Left ventricle myocardium inferior (tissue), 1 donor: ENCODE measurements at regions not wholly inside any gene's neighbourhood (a gene's known extent, or its start where the extent isn't known, plus 50 kb on each side); places are given as distances from the start of the nearest gene placed in this dataset.

Experiments used
- DNase-seq: peaks from one replicate; pipeline ENCODE4 v3.0.0-alpha.2; 2020
- H3K27ac ChIP-seq: fragments of 200-600 bp; replicated peaks from 2 replicates; pipeline ENCODE4 v1.8.0; 2021
- H3K27me3 ChIP-seq: fragments of 200-600 bp; 2 replicates; pipeline ENCODE4 v1.8.0; 2021; ENCODE audit warnings: low read depth
- H3K36me3 ChIP-seq: fragments of 200-600 bp; 2 replicates; pipeline ENCODE4 v1.8.0; 2021
- H3K4me1 ChIP-seq: fragments of 200-600 bp; 2 replicates; pipeline ENCODE4 v1.8.0; 2021
- H3K4me3 ChIP-seq: fragments of 200-600 bp; 2 replicates; pipeline ENCODE4 v1.8.0; 2021; ENCODE audit warnings: mild to moderate bottlenecking, moderate library complexity
- H3K9me3 ChIP-seq: fragments of 200-600 bp; replicated peaks from 2 replicates; pipeline ENCODE4 v1.8.0; 2021
- intact Hi-C: fragments of 100-400 bp; cut with micrococcal nuclease; formaldehyde crosslinking; loops from one replicate; pipeline ENCODE4 v1.11.0; 2022
- TF ChIP-seq, protein P1 (sequence below): fragments of 200-600 bp; IDR thresholded peaks from 2 replicates; pipeline ENCODE4 v1.8.0; 2021; ENCODE audit warnings: antibody characterized with exemption, mild to moderate bottlenecking, borderline replicate concordance
- donor health status: DM: no; HTN: yes; CAD: no; lungs with severe emphysema.

DNA sequence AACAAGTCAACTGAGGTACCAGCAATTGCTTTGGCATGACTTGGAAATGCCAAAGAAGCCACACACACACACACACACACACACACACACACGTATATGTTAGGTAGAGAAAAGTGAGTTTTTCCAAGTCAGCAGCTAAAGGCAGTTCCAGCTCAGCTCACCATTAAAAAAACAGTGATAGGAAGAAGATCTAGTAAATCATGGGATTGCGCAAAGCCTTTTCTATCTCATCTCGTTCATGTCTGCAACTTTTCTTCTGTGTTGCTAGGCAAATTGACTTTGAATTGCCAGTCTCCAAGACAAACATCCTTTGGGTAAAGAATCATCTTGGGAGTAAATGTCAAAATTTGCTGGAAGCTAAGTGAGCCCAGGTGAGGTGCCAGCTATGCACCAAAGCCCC, 500.1 kb downstream of the ENC1 start:
- DNase-seq = no peak
- Histone ChIP-seq H3K9me3 (no peaks in the 10 kb centered on the region), H3K27ac (no peak overlapping the region), H3K27me3 (no peaks in the 10 kb centered on the region), H3K4me3 (no peak overlapping the region), H3K36me3 (no peaks in the 10 kb centered on the region), H3K4me1 (no peaks in the 10 kb centered on the region)
- intact Hi-C loops = no loop called here
- TF ChIP-seq, protein P1, sequence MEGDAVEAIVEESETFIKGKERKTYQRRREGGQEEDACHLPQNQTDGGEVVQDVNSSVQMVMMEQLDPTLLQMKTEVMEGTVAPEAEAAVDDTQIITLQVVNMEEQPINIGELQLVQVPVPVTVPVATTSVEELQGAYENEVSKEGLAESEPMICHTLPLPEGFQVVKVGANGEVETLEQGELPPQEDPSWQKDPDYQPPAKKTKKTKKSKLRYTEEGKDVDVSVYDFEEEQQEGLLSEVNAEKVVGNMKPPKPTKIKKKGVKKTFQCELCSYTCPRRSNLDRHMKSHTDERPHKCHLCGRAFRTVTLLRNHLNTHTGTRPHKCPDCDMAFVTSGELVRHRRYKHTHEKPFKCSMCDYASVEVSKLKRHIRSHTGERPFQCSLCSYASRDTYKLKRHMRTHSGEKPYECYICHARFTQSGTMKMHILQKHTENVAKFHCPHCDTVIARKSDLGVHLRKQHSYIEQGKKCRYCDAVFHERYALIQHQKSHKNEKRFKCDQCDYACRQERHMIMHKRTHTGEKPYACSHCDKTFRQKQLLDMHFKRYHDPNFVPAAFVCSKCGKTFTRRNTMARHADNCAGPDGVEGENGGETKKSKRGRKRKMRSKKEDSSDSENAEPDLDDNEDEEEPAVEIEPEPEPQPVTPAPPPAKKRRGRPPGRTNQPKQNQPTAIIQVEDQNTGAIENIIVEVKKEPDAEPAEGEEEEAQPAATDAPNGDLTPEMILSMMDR = no peak

DNA sequence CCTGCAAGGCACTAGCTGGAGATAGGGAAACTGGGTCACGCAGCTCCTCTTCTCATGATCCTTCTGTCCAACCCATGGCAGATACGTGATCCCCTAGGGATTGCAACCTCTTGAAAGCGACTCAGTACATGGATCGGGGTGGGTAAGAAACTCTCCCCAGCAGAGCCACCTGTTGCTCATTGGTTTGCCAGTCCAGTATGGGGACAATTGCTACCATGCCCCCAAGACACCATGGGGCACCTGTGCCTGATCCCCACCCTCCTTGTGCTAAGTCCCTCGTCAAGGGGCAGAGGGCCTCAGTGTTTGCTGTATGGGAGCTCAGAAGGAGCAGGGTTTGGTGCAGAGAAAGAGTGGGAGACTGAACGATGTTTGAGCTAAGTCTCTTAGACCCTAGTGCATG, 500.9 kb downstream of the ENC1 start:
- TF ChIP-seq, protein P1 = no peak
- DNase-seq = no peak
- Histone ChIP-seq H3K9me3 (no peaks in the 10 kb centered on the region), H3K27ac (no peak overlapping the region), H3K27me3 (no peaks in the 10 kb centered on the region), H3K36me3 (no peaks in the 10 kb centered on the region), H3K4me1 (no peaks in the 10 kb centered on the region), H3K4me3 (no peak overlapping the region)
- intact Hi-C loops = no loop called here

- H3K27me3 ChIP-seq = no peaks in the 10 kb centered on the region
- no peaks in the 10 kb centered on the region for H3K36me3 ChIP-seq
- TF ChIP-seq, protein P1 = no peak
- H3K27ac ChIP-seq = no peak overlapping the region
- intact Hi-C loops = no loop called here
- no peaks in the 10 kb centered on the region for H3K9me3 ChIP-seq
- DNase-seq = no peak
- no peak overlapping the region for H3K4me3 ChIP-seq
- no peaks in the 10 kb centered on the region for H3K4me1 ChIP-seq
These were observed 501.8 kb downstream of the ENC1 start for GRCh38 chr5:74138721-74139120.

DNA sequence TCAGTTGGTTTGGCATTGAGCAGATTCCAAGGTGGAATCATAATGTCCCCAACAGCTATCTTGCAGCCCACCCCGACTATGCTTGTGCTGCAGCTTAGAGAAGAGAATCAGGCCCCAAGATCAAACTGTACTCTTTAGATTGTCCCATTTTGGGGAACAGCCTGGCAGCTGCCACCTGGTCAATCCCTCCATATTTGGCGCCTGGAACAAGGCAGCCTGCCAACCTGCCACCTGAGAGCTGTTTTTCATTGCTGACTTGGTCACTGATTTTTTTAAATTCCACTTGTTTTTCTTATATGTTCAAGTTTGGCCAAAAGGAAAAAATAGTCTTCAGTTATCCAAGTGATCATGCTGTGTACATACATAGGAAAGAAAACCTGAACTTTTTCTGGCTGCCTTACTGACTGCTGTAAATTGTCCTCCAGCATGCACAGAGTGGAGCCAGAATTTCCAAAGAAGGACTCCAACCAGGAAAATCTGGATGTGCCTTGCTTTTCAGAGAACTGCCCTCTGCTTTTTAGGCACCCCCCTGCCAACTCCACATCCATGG, 504.2 kb downstream of the ENC1 start:
- intact Hi-C loops = no loop called here
- Histone ChIP-seq H3K4me3 (no peak overlapping the region), H3K27me3 (no peaks in the 10 kb centered on the region), H3K36me3 (no peaks in the 10 kb centered on the region), H3K4me1 (no peaks in the 10 kb centered on the region), H3K27ac (no peak overlapping the region), H3K9me3 (no peaks in the 10 kb centered on the region)
- DNase-seq = no peak
- TF ChIP-seq, protein P1 = no peak

GRCh38 chr5:74135033-74135432, 505.5 kb downstream of the ENC1 start:
- no peak overlapping the region for H3K4me3 ChIP-seq
- intact Hi-C loops = no loop called here
- DNase-seq = no peak
- H3K36me3 ChIP-seq = no peaks in the 10 kb centered on the region
- no peaks in the 10 kb centered on the region for H3K9me3 ChIP-seq
- no peaks in the 10 kb centered on the region for H3K27me3 ChIP-seq
- no peak overlapping the region for H3K27ac ChIP-seq
- TF ChIP-seq, protein P1 = no peak
- H3K4me1 ChIP-seq = no peaks in the 10 kb centered on the region
